Activated CD4-positive, alpha-beta T cell treated with anti-CD3 and anti-CD28 coated beads for 36 hours (primary cell): ENCODE measurements at regions not wholly inside any gene's neighbourhood (a gene's known extent, or its start where the extent isn't known, plus 50 kb on each side); places are given as distances from the start of the nearest gene placed in this dataset.

Experiments
- ATAC-seq: fragments of 200-7000 bp; cut with Tn5 transposase; one replicate; pipeline ENCODE4 v1.10.0; 2021; ENCODE audit warnings: mild to moderate bottlenecking, moderate library complexity
- CTCF ChIA-PET: fragments of 350-600 bp; sonication (Branson Sonifier 250); formaldehyde crosslinking; loops from one replicate; lab custom pipeline; 2021; ENCODE audit warnings: antibody characterized with exemption; lab: Charles Lee
- POLR2A ChIA-PET: fragments of 350-600 bp; sonication (Branson Sonifier 250); formaldehyde crosslinking; loops from one replicate; lab custom pipeline; 2021; ENCODE audit warnings: antibody characterized with exemption, inconsistent platforms; lab: Charles Lee
- DNase-seq: peaks from one replicate; pipeline ENCODE4 v3.0.0-alpha.2; 2020
- H3K27ac Mint-ChIP-seq: one replicate; pipeline ENCODE4 v1.8.0; 2021; ENCODE audit warnings: mixed read lengths
- H3K27me3 Mint-ChIP-seq: one replicate; pipeline ENCODE4 v1.8.0; 2021; ENCODE audit warnings: mixed read lengths
- H3K36me3 Mint-ChIP-seq: one replicate; pipeline ENCODE4 v1.8.0; 2021; ENCODE audit warnings: low read depth, mixed read lengths
- H3K4me1 Mint-ChIP-seq: one replicate; pipeline ENCODE4 v1.8.0; 2021; ENCODE audit warnings: mixed read lengths
- H3K4me3 Mint-ChIP-seq: one replicate; pipeline ENCODE4 v1.8.0; 2021; ENCODE audit warnings: mild to moderate bottlenecking, moderate library complexity, mixed read lengths
- H3K9me3 Mint-ChIP-seq: one replicate; pipeline ENCODE4 v1.8.0; 2021; ENCODE audit warnings: low read depth, mixed read lengths
- intact Hi-C, 2 experiments: fragments of 100-400 bp; cut with DNase I in 1 of 2; cut with micrococcal nuclease in 1 of 2; formaldehyde crosslinking; loops; one replicate each; pipeline versions ENCODE4 v1.14.2 to v1.15.1; 2022 to 2024; cut with DNase I, micrococcal nuclease

DNA sequence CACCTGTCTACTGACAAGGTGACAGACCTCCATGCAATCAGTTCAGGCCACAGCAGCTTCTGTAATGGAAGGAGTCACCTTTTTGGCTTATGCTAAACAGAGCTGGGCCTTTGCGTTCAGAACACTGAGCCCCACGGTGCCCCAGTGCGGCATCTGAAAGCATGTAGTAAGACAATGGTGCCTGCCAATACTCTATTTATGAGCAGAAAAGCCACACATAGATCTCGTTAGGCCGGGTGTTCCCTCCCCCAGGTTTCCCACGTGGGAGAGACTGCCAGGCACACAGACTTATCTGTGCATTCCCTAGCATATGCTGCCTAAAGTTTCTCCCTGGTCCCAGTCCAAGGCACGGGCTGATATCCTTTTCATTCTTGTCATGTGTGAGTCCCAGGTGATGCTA, 150.9 kb downstream of the ACTR3 start:
- ChIA-PET POLR2A (no interaction called here), CTCF (interaction anchor here (1.2 kb wide), 1 partner anchor 510 kb away, joined by 3 read pairs; no protein-coding TSS in a partner anchor)
- H3K36me3 Mint-ChIP-seq: no peaks in the 10 kb centered on the region
- no peak overlapping the region for H3K4me3 Mint-ChIP-seq
- DNase-seq (no peak), ATAC-seq (no peak)
- H3K9me3 Mint-ChIP-seq: no peaks in the 10 kb centered on the region
- H3K4me1 Mint-ChIP-seq: no peaks in the 10 kb centered on the region
- peaks cover 6% of the 10 kb centered on the region for H3K27me3 Mint-ChIP-seq
- no peak overlapping the region for H3K27ac Mint-ChIP-seq
- intact Hi-C loops: no loop called here

DNA sequence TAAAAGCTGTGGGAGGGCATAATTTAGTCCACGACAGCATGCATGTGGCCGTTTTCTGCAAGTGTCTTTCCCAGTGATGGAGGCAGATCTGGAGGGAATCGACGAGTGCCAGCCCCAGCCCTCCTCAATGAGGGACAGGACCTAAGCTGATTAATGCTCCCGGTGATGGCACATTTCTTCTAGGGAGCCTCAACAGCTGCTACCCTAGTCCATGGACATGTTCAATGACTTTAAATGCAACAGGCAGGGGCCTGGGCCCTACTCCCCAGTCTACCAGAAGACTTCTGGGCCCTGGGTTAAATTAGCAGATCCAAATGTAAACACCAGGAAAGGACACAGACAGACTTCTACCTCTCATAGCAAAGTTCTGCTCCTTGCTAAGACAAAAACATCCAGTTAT, 155.1 kb downstream of the ACTR3 start:
- Mint-ChIP-seq H3K27me3 (peaks cover 11% of the 10 kb centered on the region), H3K36me3 (no peaks in the 10 kb centered on the region), H3K4me1 (no peaks in the 10 kb centered on the region), H3K9me3 (no peaks in the 10 kb centered on the region), H3K4me3 (no peak overlapping the region), H3K27ac (no peak overlapping the region)
- CTCF ChIA-PET: no interaction called here
- ATAC-seq: no peak
- POLR2A ChIA-PET: no interaction called here
- no peak for DNase-seq
- intact Hi-C loops: no loop called here

DNA sequence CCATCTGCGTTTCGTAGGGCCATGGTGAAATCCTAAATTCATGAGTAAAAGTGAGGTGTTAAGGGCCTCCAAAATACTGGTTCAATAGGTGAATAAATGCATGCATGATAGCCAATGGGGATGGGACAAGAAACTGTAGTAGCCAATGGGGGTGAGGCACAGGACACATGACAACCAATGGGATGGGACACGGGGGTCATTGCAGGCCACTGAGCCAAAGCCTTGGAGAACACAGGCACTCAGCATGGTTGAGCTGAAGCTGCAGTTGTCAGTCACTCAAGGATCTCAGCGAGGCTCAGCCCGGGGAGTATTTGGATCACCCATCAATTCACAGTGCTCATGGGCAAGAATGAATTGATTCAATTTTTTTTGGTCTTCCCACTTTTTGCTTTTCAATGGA, 156.5 kb downstream of the ACTR3 start:
- CTCF ChIA-PET: no interaction called here
- Mint-ChIP-seq H3K27ac (no peak overlapping the region), H3K9me3 (no peaks in the 10 kb centered on the region), H3K4me3 (no peak overlapping the region), H3K36me3 (no peaks in the 10 kb centered on the region), H3K27me3 (peaks cover 10% of the 10 kb centered on the region), H3K4me1 (no peaks in the 10 kb centered on the region)
- ATAC-seq (no peak), DNase-seq (no peak)
- intact Hi-C loops: no loop called here
- POLR2A ChIA-PET: no interaction called here

- no peak for ATAC-seq
- H3K9me3 Mint-ChIP-seq: no peaks in the 10 kb centered on the region
- CTCF ChIA-PET: interaction anchor here (1.0 kb wide), 1 partner anchor 9 kb away, joined by 4 read pairs; no protein-coding TSS in a partner anchor
Measured at GRCh38 chr2:114046866-114047435, 157.1 kb downstream of the ACTR3 start.

GRCh38 chr2:114049280-114049679, 159.4 kb downstream of the ACTR3 start:
- peaks cover 14% of the 10 kb centered on the region for H3K27me3 Mint-ChIP-seq
- intact Hi-C loops: no loop called here
- ChIA-PET CTCF (no interaction called here), POLR2A (no interaction called here)
- H3K27ac Mint-ChIP-seq: no peak overlapping the region
- DNase-seq: no peak
- H3K4me3 Mint-ChIP-seq: no peak overlapping the region
- H3K9me3 Mint-ChIP-seq: no peaks in the 10 kb centered on the region
- H3K36me3 Mint-ChIP-seq: no peaks in the 10 kb centered on the region
- no peak for ATAC-seq
- H3K4me1 Mint-ChIP-seq: no peaks in the 10 kb centered on the region

More at GRCh38 chr2:114046866-114047435, 157.1 kb downstream of the ACTR3 start:
- POLR2A ChIA-PET: no interaction called here
- Mint-ChIP-seq H3K4me1 (no peaks in the 10 kb centered on the region), H3K4me3 (no peak overlapping the region), H3K27ac (no peak overlapping the region), H3K36me3 (no peaks in the 10 kb centered on the region), H3K27me3 (peaks cover 10% of the 10 kb centered on the region)
- intact Hi-C loops: no loop called here
- DNase-seq: no peak

GRCh38 chr2:114049826-114050225, 159.9 kb downstream of the ACTR3 start:
- Mint-ChIP-seq H3K27ac (no peak overlapping the region), H3K4me3 (no peak overlapping the region)
- intact Hi-C loops: no loop called here

DNA sequence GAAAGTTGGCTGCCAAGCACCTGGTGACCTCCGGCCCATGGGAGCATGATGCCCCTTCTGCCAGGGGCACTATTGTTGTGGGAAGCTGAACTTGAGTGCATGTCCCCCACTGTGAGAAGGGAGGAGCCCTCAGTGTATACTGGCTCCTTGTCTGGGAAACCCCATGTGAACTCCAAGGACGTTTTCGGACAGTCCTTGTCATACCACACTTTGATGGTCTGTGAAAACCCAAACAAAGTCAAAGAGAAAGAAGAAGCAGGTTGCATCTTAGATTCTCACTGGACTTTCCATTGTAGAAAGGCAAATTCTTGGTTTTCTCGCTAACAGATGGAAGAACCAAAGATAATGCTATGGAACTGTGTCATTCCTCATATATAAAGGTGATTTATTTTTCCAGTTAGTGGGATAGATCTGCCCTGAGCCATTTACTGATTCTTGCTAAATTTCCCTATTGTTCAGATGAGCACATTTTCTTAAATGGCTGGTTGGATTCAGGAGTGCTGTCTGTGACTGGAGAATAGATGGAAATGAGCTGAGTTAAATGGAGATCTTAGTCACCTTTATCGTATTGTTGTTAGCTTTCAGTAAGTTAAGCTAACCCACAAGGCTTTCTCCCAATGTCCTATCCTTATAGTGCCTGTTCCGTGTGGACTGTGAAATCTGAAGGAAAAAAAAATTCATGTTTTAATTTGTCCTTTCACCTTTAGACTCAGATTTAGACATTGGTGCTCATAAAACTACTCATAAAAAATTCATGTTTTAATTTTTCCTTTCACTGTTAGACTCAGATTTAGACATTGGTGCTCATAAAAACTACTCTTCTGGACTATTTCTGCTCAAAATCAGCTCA, 166.6 kb downstream of the ACTR3 start:
- no peak for ATAC-seq
- DNase-seq: no peak
- Mint-ChIP-seq H3K9me3 (no peaks in the 10 kb centered on the region), H3K4me3 (no peak overlapping the region), H3K36me3 (no peaks in the 10 kb centered on the region), H3K4me1 (no peaks in the 10 kb centered on the region), H3K27ac (no peak overlapping the region), H3K27me3 (peaks cover 18% of the 10 kb centered on the region)
- POLR2A ChIA-PET: no interaction called here
- CTCF ChIA-PET: no interaction called here
- intact Hi-C loops: no loop called here

More at GRCh38 chr2:114049826-114050225, 159.9 kb downstream of the ACTR3 start:
- ChIA-PET POLR2A (no interaction called here), CTCF (no interaction called here)
- ATAC-seq (no peak), DNase-seq (no peak)
- H3K4me1 Mint-ChIP-seq: no peaks in the 10 kb centered on the region
- H3K9me3 Mint-ChIP-seq: no peaks in the 10 kb centered on the region
- H3K27me3 Mint-ChIP-seq: peaks cover 14% of the 10 kb centered on the region
- H3K36me3 Mint-ChIP-seq: no peaks in the 10 kb centered on the region

DNA sequence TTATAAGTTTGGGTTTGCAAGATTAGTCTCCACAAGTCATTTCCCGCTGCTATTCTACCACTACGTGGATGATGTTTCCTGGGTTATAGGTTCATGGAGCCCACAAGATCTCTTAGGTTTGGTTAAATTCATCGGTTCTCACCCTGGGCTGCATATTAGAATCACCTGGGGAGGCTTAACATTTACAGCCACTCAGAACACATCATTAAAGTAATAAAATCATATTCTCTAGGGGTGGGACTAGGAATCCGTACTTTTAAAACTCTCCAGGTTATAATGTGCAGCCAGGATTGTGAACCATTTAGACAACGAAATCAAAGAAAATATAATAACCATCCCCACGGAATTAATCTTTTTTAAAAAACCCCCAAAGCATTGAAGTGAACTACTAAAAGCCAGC, 167.7 kb downstream of the ACTR3 start:
- ATAC-seq (no peak), DNase-seq (no peak)
- Mint-ChIP-seq H3K9me3 (no peaks in the 10 kb centered on the region), H3K27me3 (peaks cover 18% of the 10 kb centered on the region), H3K4me3 (no peak overlapping the region), H3K4me1 (no peaks in the 10 kb centered on the region), H3K27ac (no peak overlapping the region), H3K36me3 (no peaks in the 10 kb centered on the region)
- ChIA-PET POLR2A (no interaction called here), CTCF (no interaction called here)
- intact Hi-C loops: no loop called here

DNA sequence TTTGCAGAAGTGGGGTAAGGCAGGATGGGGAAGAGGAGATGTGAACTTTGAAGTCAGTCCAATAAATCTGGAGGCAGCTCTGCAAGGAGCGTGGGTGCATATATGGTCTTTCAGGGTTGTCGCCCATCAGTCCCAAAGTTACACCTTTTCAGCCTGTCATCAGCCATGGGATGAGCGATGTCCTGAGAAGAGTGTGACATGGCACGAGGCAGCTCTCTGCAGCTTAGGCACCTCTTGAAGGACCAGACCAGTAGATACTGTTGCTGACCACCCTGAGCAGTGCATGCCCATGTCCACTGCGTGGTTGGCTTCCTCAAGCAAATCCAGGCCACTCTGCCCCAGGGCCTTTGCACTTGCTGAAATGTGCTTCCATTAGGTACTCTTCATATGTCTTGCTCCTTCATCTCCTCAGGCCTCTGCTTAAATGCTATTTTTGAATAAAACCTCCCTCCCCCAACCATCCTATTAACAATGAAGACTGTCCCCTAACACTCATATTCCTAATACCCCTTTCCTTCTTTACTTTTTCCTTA, 171.7 kb downstream of the ACTR3 start:
- DNase-seq (no peak), ATAC-seq (no peak)
- intact Hi-C loops: no loop called here
- POLR2A ChIA-PET: interaction anchor here (0.5 kb wide), 1 partner anchor 1135 kb away, joined by 3 read pairs; no protein-coding TSS in a partner anchor
- Mint-ChIP-seq H3K36me3 (no peaks in the 10 kb centered on the region), H3K4me3 (no peak overlapping the region), H3K27ac (no peak overlapping the region), H3K4me1 (no peaks in the 10 kb centered on the region), H3K27me3 (peaks cover 14% of the 10 kb centered on the region), H3K9me3 (no peaks in the 10 kb centered on the region)
- CTCF ChIA-PET: no interaction called here

- H3K36me3 Mint-ChIP-seq: no peaks in the 10 kb centered on the region
- H3K4me3 Mint-ChIP-seq: no peak overlapping the region
- H3K27ac Mint-ChIP-seq: no peak overlapping the region
- intact Hi-C loops: no loop called here
- ChIA-PET CTCF (no interaction called here), POLR2A (no interaction called here)
- peaks cover 8% of the 10 kb centered on the region for H3K27me3 Mint-ChIP-seq
- no peaks in the 10 kb centered on the region for H3K9me3 Mint-ChIP-seq
- ATAC-seq (no peak), DNase-seq (no peak)
- H3K4me1 Mint-ChIP-seq: no peaks in the 10 kb centered on the region
Measured at GRCh38 chr2:114063346-114063745, 173.5 kb downstream of the ACTR3 start.

DNA sequence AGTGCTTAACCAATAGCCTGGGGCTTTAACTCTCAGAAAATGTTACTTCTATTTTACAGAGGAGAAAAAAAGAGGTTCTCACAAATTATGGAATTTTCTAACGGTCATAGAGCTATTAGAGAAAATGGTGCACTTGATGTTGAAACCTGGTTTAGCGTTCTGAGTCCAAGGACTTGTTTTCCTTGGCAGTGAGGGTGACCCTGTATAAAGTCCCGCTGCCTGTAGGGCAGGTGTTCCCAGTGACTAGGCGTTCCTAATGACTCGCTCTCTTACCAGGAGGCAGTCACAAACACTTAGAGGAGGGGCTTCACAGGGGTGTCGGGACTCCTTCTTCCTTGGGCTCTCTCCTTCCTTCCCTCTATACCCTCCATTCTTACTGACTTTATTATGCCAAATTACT, 175.8 kb downstream of the ACTR3 start:
- intact Hi-C loops: no loop called here
- CTCF ChIA-PET: no interaction called here
- no peaks in the 10 kb centered on the region for H3K36me3 Mint-ChIP-seq
- H3K27ac Mint-ChIP-seq: no peak overlapping the region
- H3K9me3 Mint-ChIP-seq: no peaks in the 10 kb centered on the region
- ATAC-seq: no peak
- POLR2A ChIA-PET: no interaction called here
- no peak overlapping the region for H3K4me3 Mint-ChIP-seq
- H3K4me1 Mint-ChIP-seq: no peaks in the 10 kb centered on the region
- peaks cover 5% of the 10 kb centered on the region for H3K27me3 Mint-ChIP-seq
- no peak for DNase-seq

- ChIA-PET POLR2A (no interaction called here), CTCF (no interaction called here)
- H3K4me3 Mint-ChIP-seq: no peak overlapping the region
- no peaks in the 10 kb centered on the region for H3K4me1 Mint-ChIP-seq
- intact Hi-C loops: no loop called here
- H3K36me3 Mint-ChIP-seq: no peaks in the 10 kb centered on the region
- ATAC-seq: no peak
- DNase-seq: no peak
- no peak overlapping the region for H3K27ac Mint-ChIP-seq
- H3K27me3 Mint-ChIP-seq: peaks cover 5% of the 10 kb centered on the region
- H3K9me3 Mint-ChIP-seq: no peaks in the 10 kb centered on the region
Measured at GRCh38 chr2:114066186-114066747, 176.4 kb downstream of the ACTR3 start.
